ENCODE measurements at regions not wholly inside any gene's neighbourhood (a gene's known extent, or its start where the extent isn't known, plus 50 kb on each side); places are given as distances from the start of the nearest gene placed in this dataset.
A peak's percentile ranks its signal among the peaks of the same experiment; 100 is the strongest.

GRCh38 chr6:105646391-105646867, 243.5 kb upstream of the PREP start:
- no peak for TF ChIP-seq EZH2 (IDR thresholded peaks at IDR 0.05; ENCODE audit: low read depth)
- TF ChIP-seq, protein P1, sequence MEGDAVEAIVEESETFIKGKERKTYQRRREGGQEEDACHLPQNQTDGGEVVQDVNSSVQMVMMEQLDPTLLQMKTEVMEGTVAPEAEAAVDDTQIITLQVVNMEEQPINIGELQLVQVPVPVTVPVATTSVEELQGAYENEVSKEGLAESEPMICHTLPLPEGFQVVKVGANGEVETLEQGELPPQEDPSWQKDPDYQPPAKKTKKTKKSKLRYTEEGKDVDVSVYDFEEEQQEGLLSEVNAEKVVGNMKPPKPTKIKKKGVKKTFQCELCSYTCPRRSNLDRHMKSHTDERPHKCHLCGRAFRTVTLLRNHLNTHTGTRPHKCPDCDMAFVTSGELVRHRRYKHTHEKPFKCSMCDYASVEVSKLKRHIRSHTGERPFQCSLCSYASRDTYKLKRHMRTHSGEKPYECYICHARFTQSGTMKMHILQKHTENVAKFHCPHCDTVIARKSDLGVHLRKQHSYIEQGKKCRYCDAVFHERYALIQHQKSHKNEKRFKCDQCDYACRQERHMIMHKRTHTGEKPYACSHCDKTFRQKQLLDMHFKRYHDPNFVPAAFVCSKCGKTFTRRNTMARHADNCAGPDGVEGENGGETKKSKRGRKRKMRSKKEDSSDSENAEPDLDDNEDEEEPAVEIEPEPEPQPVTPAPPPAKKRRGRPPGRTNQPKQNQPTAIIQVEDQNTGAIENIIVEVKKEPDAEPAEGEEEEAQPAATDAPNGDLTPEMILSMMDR (conservative IDR thresholded peaks at IDR 0.05): no peak
- Histone ChIP-seq H3K4me3 (no peak overlapping the region), H3K4me2 (no peak overlapping the region), H3K27ac (no peak overlapping the region), H3K9me3 (ENCODE audit: insufficient read depth, low read depth) (no peaks in the 10 kb centered on the region), H2AFZ (no peak overlapping the region), H3F3A (ENCODE audit: insufficient read depth, low read depth) (no peaks in the 10 kb centered on the region), H3K9me2 (ENCODE audit: insufficient read depth) (no peaks in the 10 kb centered on the region), H3K36me3 (ENCODE audit: low read depth) (no peaks in the 10 kb centered on the region), H3K4me1 (replicated peaks; ENCODE audit: insufficient read depth) (no peaks in the 10 kb centered on the region), H4K20me1 (ENCODE audit: insufficient read depth) (no peaks in the 10 kb centered on the region), H3K79me2 (ENCODE audit: low read depth) (no peaks in the 10 kb centered on the region), H3K27me3 (ENCODE audit: insufficient read depth, low read depth) (no peaks in the 10 kb centered on the region)
- no TSS peak for BruUV-seq (replicated peaks)
- peak in 1 of 2 experiments; percentile 46 for DNase-seq
- intact Hi-C loops (cut with micrococcal nuclease; ENCODE audit: unreplicated experiment): no loop called here
- ChIA-PET CTCF (no interaction called here), POLR2A (ENCODE audit: unreplicated experiment) (no interaction called here)

- no peaks in the 10 kb centered on the region for H3F3A ChIP-seq (ENCODE audit: insufficient read depth, low read depth)
- H3K27ac ChIP-seq: no peak overlapping the region
- no peak overlapping the region for H3K4me2 ChIP-seq
- CTCF ChIA-PET: no interaction called here
- no peaks in the 10 kb centered on the region for H3K79me2 ChIP-seq (ENCODE audit: low read depth)
- no peaks in the 10 kb centered on the region for H4K20me1 ChIP-seq (ENCODE audit: insufficient read depth)
- DNase-seq: peak in 1 of 2 experiments; percentile 6
- no peak overlapping the region for H2AFZ ChIP-seq
- no peaks in the 10 kb centered on the region for H3K9me2 ChIP-seq (ENCODE audit: insufficient read depth)
- H3K4me1 ChIP-seq (replicated peaks; ENCODE audit: insufficient read depth): no peaks in the 10 kb centered on the region
- H3K4me3 ChIP-seq: no peak overlapping the region
- TF ChIP-seq, protein P1 (conservative IDR thresholded peaks at IDR 0.05): no peak
- TF ChIP-seq EZH2 (IDR thresholded peaks at IDR 0.05; ENCODE audit: low read depth): no peak
- POLR2A ChIA-PET (ENCODE audit: unreplicated experiment): no interaction called here
- H3K36me3 ChIP-seq (ENCODE audit: low read depth): no peaks in the 10 kb centered on the region
- H3K27me3 ChIP-seq (ENCODE audit: insufficient read depth, low read depth): no peaks in the 10 kb centered on the region
- intact Hi-C loops (cut with micrococcal nuclease; ENCODE audit: unreplicated experiment): no loop called here
- no peaks in the 10 kb centered on the region for H3K9me3 ChIP-seq (ENCODE audit: insufficient read depth, low read depth)
- no TSS peak for BruUV-seq (replicated peaks)
Measured at GRCh38 chr6:105645958-105646357, 243.1 kb upstream of the PREP start.

DNA sequence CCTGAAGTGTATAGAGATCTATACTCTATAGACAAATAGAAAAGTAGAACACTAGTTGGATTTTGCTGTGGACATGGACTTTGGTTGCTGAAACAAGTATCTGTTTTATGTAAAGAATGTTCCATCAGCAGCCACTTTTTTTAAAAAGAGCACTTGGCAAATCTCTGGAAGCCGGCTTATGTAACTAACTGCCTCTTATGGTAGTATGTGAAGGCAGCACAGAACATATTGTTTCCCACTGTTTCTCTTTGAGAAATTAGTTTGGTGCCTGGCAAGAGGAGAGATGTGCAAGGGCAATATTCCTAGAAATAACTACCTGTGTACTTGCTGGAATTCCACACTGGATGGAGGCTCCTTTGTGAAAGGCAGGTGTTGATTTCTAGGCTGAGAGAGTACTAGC, 242.3 kb upstream of the PREP start:
- Histone ChIP-seq H3F3A (ENCODE audit: insufficient read depth, low read depth) (no peaks in the 10 kb centered on the region), H4K20me1 (ENCODE audit: insufficient read depth) (no peaks in the 10 kb centered on the region), H2AFZ (no peak overlapping the region), H3K9me2 (ENCODE audit: insufficient read depth) (no peaks in the 10 kb centered on the region), H3K36me3 (ENCODE audit: low read depth) (no peaks in the 10 kb centered on the region), H3K4me3 (no peak overlapping the region), H3K79me2 (ENCODE audit: low read depth) (no peaks in the 10 kb centered on the region), H3K9me3 (ENCODE audit: insufficient read depth, low read depth) (no peaks in the 10 kb centered on the region), H3K27ac (no peak overlapping the region), H3K4me1 (replicated peaks; ENCODE audit: insufficient read depth) (no peaks in the 10 kb centered on the region), H3K27me3 (ENCODE audit: insufficient read depth, low read depth) (no peaks in the 10 kb centered on the region), H3K4me2 (no peak overlapping the region)
- BruUV-seq (replicated peaks): no TSS peak
- ChIA-PET CTCF (no interaction called here), POLR2A (ENCODE audit: unreplicated experiment) (no interaction called here)
- DNase-seq: peak in 1 of 2 experiments; percentile 10
- TF ChIP-seq EZH2 (IDR thresholded peaks at IDR 0.05; ENCODE audit: low read depth): no peak
- TF ChIP-seq, protein P1 (conservative IDR thresholded peaks at IDR 0.05): no peak
- intact Hi-C loops (cut with micrococcal nuclease; ENCODE audit: unreplicated experiment): no loop called here

All from PC-9 (cell line).